ENCODE measurements at regions not wholly inside any gene's neighbourhood (a gene's known extent, or its start where the extent isn't known, plus 50 kb on each side); places are given as distances from the start of the nearest gene placed in this dataset.

GRCh38 chr5:164048359-164048926 is 543.0 kb downstream of the MAT2B start:
- no peak for DNase-seq

DNA sequence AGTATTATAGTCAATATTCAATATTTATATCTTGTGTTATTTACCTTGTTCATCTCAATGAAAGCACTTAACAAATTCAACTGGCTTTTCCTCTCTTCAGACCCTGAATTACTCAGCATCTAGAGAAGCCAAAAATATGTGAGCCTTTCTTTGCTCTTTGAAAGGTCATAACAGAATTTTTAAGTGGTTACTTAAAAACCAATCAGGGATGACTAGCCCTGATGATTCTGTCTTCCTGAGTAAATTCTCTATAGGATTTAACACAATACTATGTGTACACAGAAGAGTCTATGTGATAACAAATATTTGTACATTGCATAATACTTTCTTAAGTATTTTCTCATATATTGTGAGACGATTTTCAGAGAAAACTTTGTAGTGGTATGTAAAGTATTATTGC is 546.3 kb downstream of the MAT2B start:
- DNase-seq = no peak

DNA sequence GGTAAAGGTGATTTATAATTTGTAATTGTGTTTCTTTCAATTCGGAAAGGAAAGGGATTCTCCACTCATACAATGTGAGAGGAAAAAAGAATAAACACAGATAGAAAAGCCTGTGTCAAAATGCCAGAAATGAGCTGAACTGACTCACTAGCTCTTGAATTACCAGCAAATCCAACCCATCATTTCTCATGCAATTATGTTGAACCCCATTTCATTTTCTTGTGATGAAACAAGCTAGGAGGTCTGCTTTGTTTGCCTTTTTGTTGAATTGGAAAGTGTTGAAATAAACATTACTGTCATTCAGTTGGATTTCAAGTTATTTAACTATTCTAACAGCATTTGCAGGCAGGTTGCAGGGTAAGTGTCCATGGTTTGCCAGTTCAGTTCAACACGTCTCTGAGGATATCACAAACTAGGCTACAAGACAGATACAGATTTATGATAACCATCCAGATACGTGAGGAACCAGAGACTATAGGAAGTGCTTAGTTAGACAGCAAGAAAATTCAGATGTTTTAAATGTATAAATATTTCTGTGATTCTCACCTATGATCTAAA is 547.2 kb downstream of the MAT2B start:
- DNase-seq = no peak

GRCh38 chr5:164053123-164053522 is 547.7 kb downstream of the MAT2B start:
- DNase-seq = no peak

- DNase-seq = no peak
Observed at GRCh38 chr5:164054461-164054860, 549.0 kb downstream of the MAT2B start.

DNA sequence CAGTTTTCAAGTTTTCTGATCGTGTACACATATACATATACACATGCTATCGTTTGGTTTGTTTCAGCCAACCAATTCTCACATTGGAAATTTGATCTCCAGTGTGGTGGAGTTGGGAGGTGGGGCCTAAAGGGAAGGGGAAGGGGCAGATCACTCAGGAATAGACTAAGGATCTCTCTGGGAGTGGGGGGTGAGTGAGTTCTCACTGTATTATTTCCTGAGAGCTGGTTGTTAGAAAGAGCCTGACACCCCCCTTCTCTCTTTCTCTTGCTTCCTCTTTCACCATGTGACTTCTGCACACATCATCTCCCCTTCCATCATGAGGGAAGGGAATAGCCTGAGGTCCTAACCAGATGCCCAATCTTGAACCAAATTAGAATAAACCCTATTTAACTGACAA is 551.7 kb downstream of the MAT2B start:
- no peak for DNase-seq

GRCh38 chr5:164058621-164059020 is 553.2 kb downstream of the MAT2B start:
- no peak for DNase-seq

- no peak for DNase-seq
Observed at GRCh38 chr5:164059471-164059870, 554.1 kb downstream of the MAT2B start.

DNA sequence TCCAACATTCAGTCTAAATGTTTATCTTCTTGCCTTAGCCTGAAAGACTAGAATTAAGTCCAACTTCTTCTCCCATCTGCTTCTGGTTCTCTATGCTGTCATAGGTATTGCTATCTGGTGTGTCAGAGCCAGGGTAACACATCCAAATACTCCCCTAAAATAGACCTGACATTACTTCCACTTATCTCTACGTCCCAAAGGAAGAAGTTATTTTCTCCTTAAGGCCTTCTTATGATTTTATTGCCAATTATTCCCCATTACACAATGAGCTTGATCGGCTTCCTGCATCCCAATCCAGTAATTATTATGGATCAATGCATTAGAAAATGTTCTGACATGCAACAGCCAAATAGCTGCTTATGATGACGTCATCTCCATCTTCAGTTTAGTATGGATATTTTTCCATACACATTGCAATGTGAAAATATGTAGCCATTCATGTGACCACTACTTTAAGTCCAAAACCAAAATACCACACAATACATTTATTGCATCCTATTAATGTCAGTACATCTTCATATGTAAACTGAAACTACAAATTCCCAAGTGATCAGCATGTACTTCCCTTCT is 555.5 kb downstream of the MAT2B start:
- no peak for DNase-seq

GRCh38 chr5:164062304-164062703 is 556.9 kb downstream of the MAT2B start:
- DNase-seq = no peak

GRCh38 chr5:164065266-164065665 is 559.8 kb downstream of the MAT2B start:
- DNase-seq = no peak

GRCh38 chr5:164071671-164072070 is 566.3 kb downstream of the MAT2B start:
- no peak for DNase-seq

DNA sequence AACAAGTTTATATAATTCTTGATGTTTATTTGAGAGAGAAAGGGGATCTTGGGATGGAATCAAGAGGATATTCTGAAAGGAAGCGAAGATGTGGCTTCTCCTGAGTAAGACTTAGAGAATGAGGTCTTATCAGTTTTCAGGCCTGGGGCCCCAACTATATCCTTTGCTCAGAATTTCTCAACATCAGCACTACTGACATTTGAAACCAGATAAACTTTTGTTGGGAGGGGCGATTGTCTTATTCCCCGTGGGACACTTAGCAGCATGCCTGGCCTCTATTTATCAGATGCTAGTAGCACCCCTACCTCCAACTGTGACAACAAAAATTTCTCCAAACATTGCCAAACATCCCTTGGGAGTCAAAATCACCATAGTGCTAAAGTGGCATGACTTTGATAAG is 567.7 kb downstream of the MAT2B start:
- DNase-seq = no peak

GRCh38 chr5:164076556-164076955 is 571.1 kb downstream of the MAT2B start:
- DNase-seq = no peak

- no peak for DNase-seq
Observed at GRCh38 chr5:164090358-164090757, 584.9 kb downstream of the MAT2B start.

DNA sequence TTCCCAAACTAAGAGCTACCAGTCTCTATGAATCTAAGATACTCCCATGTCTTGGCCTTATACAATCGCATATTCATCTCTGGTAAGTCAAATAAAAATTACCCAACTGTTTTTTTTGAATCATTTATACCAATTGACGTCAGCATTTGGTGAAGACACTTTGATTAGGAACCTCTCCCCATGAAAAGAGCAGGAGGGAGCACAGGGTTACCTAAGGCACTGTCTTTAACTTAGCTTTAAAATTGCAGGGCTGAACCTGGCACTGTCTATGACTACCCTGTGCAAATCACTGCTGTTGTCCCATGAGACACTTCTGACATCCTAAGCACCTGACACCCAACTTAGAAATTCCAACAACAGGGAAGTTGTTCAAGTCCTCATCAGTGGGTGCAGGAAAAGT is 586.4 kb downstream of the MAT2B start:
- DNase-seq = no peak

- no peak for DNase-seq
Observed at GRCh38 chr5:164094291-164094690, 588.9 kb downstream of the MAT2B start.

GRCh38 chr5:164097749-164098148 is 592.3 kb downstream of the MAT2B start:
- DNase-seq = no peak

GRCh38 chr5:164098531-164098930 is 593.1 kb downstream of the MAT2B start:
- DNase-seq = no peak

- DNase-seq = no peak
Observed at GRCh38 chr5:164098979-164099378, 593.6 kb downstream of the MAT2B start.

GRCh38 chr5:164115420-164115819 is 610.0 kb downstream of the MAT2B start:
- no peak for DNase-seq

DNA sequence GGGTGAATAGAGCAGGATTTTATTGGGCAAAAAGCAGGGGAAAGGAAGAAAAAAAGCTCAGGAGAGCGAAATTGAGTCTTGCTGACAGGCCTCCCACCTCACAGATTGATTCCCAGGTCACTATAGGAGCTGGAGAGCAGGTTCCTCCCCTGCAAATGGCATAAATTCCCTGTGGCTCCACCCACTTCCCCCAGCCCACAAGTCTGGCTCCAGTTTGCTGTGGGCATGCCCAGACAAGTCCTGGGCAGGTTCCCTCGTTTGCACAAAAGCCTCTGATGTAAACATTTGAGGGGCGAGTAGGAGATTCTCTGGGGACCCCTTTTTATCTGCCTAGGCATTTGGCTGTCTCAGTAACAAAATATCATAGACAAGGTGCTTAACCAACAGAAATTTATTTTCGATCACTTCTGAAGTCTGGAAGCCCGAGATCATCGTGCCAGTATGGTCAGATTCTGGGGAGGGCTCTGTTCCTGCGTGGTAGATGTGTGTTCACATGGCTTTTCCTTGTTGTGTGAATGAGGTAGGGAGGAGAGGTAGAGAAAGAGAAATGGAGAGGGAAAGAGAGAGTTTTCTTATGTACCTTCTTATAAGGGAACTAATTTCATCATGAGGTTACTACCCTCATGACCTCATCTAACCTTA is 614.5 kb downstream of the MAT2B start:
- DNase-seq = no peak

GRCh38 chr5:164127527-164127926 is 622.1 kb downstream of the MAT2B start:
- DNase-seq = no peak

- no peak for DNase-seq
Observed at GRCh38 chr5:164132358-164132757, 626.9 kb downstream of the MAT2B start.
